Esophagus muscularis mucosa (tissue), 4 donors: ENCODE measurements at regions not wholly inside any gene's neighbourhood (a gene's known extent, or its start where the extent isn't known, plus 50 kb on each side); places are given as distances from the start of the nearest gene placed in this dataset.

Source experiments
- DNase-seq: peaks from one replicate; pipeline ENCODE4 v3.0.0-alpha.2; 2017; ENCODE audit errors: extremely low spot score
- H3K27ac ChIP-seq, 4 donors: fragments of 200-600 bp; sonication (generic); replicated peaks in 1 of 4; 1 replicate in 3 of 4; 2 replicates in 1 of 4; pipeline ENCODE4 v1.5.1; 2016 to 2019; ENCODE audit warnings: mild to moderate bottlenecking in 1 of 4
- H3K27me3 ChIP-seq, 4 donors: fragments of 200-600 bp; sonication (generic); one replicate each; pipeline versions ENCODE4 v1.5.1 to v1.6.0; 2016 to 2019
- H3K36me3 ChIP-seq, 4 donors: fragments of 200-600 bp; sonication (generic); one replicate each; pipeline ENCODE4 v1.5.1; 2016 to 2019
- H3K4me1 ChIP-seq, 4 donors: fragments of 200-600 bp; sonication (generic); one replicate each; pipeline ENCODE4 v1.5.1; 2016 to 2019
- H3K4me3 ChIP-seq, 4 donors: fragments of 200-600 bp; sonication (generic); 1 replicate in 2 of 4; 2 replicates in 2 of 4; pipeline ENCODE4 v1.5.1; 2016 to 2019; ENCODE audit warnings: mild to moderate bottlenecking in 4 of 4, moderate library complexity in 1 of 4
- H3K9me3 ChIP-seq, 4 donors: fragments of 200-600 bp; sonication (generic); 1 replicate in 3 of 4; 2 replicates in 1 of 4; pipeline ENCODE4 v1.5.1; 2016 to 2019
- CTCF ChIP-seq, 3 experiments: fragments of 200-600 bp in 2 of 3; fragments of 450-650 bp in 1 of 3; sonication (generic) in 2 of 3; IDR thresholded peaks; one replicate each; pipeline ENCODE4 v1.5.1; 2017 to 2019; ENCODE audit warnings: antibody characterized with exemption in 3 of 3, mild to moderate bottlenecking in 2 of 3, moderate library complexity in 1 of 3
- EP300 ChIP-seq: sonication (generic); formaldehyde crosslinking; IDR thresholded peaks from one replicate; pipeline ENCODE4 v1.6.1; 2017; ENCODE audit warnings: antibody characterized with exemption
- POLR2A ChIP-seq: fragments of 450-650 bp; IDR thresholded peaks from one replicate; pipeline ENCODE4 v1.6.1; 2017; ENCODE audit warnings: antibody characterized with exemption, moderate library complexity, mild to moderate bottlenecking, low read depth
- POLR2AphosphoS5 ChIP-seq, 2 donors: sonication (generic); formaldehyde crosslinking; IDR thresholded peaks; one replicate each; pipeline ENCODE4 v1.6.1; 2017; ENCODE audit warnings: antibody characterized with exemption in 2 of 2
- WGBS: methylation state at CpG from one replicate; pipeline ENCODE4 v1.1.5; 2018; 5-methylcytosine and 5-hydroxymethylcytosine counted together
- intact Hi-C: fragments of 100-400 bp; cut with DNase I; formaldehyde crosslinking; loops from one replicate; pipeline ENCODE4 v1.15.1; 2023

- Histone ChIP-seq H3K36me3 (peaks cover 0 to 15% (median 8%) of the 10 kb centered on the region in 4 donors), H3K4me3 (no peak overlapping the region), H3K9me3 (no peaks in the 10 kb centered on the region), H3K27ac (peak overlapping the region in 2 of 4 donors; percentile 22 to 41), H3K27me3 (no peaks in the 10 kb centered on the region), H3K4me1 (peaks cover 31 to 66% (median 57%) of the 10 kb centered on the region in 4 donors)
- intact Hi-C loops = no loop called here
- no peak for DNase-seq
- 85% methylated on average over 3 of the region's 3 CpGs for WGBS
- no peak for TF ChIP-seq POLR2AphosphoS5 (IDR thresholded peaks at IDR 0.05)
Measured at GRCh38 chr6:71402096-71402495, 113.5 kb downstream of the OGFRL1 start.

GRCh38 chr6:71403422-71404134, 115.0 kb downstream of the OGFRL1 start:
- H3K27ac ChIP-seq = peak overlapping the region; percentile 56 to 69 (median 61)

GRCh38 chr6:71404145-71404966, 115.7 kb downstream of the OGFRL1 start:
- no peaks in the 10 kb centered on the region for H3K27me3 ChIP-seq
- TF ChIP-seq EP300 = no peak
- peak in 1 of 2 donors; percentile 7 for TF ChIP-seq POLR2AphosphoS5 (IDR thresholded peaks at IDR 0.05)
- H3K4me3 ChIP-seq = peak overlapping the region in 1 of 4 donors; percentile 9
- peaks cover 43 to 82% (median 76%) of the 10 kb centered on the region in 4 donors for H3K4me1 ChIP-seq
- H3K36me3 ChIP-seq = peaks cover 0 to 9% (median under 1%) of the 10 kb centered on the region in 4 donors
- no peak for DNase-seq
- intact Hi-C loops = no loop called here
- no peaks in the 10 kb centered on the region for H3K9me3 ChIP-seq
- 60% methylated on average over 4 of the region's 4 CpGs for WGBS
- H3K27ac ChIP-seq = peak overlapping the region; percentile 56 to 69 (median 61)

More at GRCh38 chr6:71403422-71404134, 115.0 kb downstream of the OGFRL1 start:
- peaks cover 38 to 74% (median 68%) of the 10 kb centered on the region in 4 donors for H3K4me1 ChIP-seq
- intact Hi-C loops = no loop called here
- TF ChIP-seq POLR2AphosphoS5 (IDR thresholded peaks at IDR 0.05) (no peak), POLR2A (no peak), CTCF (IDR thresholded peaks at IDR 0.05) (no peak), EP300 (no peak)
- peaks cover 0 to 7% (median 0%) of the 10 kb centered on the region in 4 donors for H3K36me3 ChIP-seq
- H3K4me3 ChIP-seq = peak overlapping the region in 1 of 4 donors; percentile 9
- WGBS = 57% methylated on average over 9 of the region's 9 CpGs
- no peaks in the 10 kb centered on the region for H3K27me3 ChIP-seq
- no peak for DNase-seq
- no peaks in the 10 kb centered on the region for H3K9me3 ChIP-seq

GRCh38 chr6:71404967-71405278, 116.3 kb downstream of the OGFRL1 start:
- TF ChIP-seq POLR2A = no peak
- no peak for TF ChIP-seq POLR2AphosphoS5 (IDR thresholded peaks at IDR 0.05)
- no peak for TF ChIP-seq CTCF (IDR thresholded peaks at IDR 0.05)
- no peak for TF ChIP-seq EP300
- peak overlapping the region; percentile 56 to 69 (median 61) for H3K27ac ChIP-seq
- no peaks in the 10 kb centered on the region for H3K27me3 ChIP-seq
- H3K36me3 ChIP-seq = peaks cover 0 to 14% (median 3%) of the 10 kb centered on the region in 4 donors
- intact Hi-C loops = no loop called here
- 73% methylated on average over 1 of the region's 1 CpG for WGBS
- no peak for DNase-seq
- peaks cover 49 to 85% (median 79%) of the 10 kb centered on the region in 4 donors for H3K4me1 ChIP-seq
- no peaks in the 10 kb centered on the region for H3K9me3 ChIP-seq
- no peak overlapping the region for H3K4me3 ChIP-seq

GRCh38 chr6:71405416-71405815, 116.8 kb downstream of the OGFRL1 start:
- peaks cover 54 to 84% (median 80%) of the 10 kb centered on the region in 4 donors for H3K4me1 ChIP-seq
- 78% methylated on average over 1 of the region's 1 CpG for WGBS

More at GRCh38 chr6:71405416-71405815, 116.8 kb downstream of the OGFRL1 start:
- Histone ChIP-seq H3K9me3 (no peaks in the 10 kb centered on the region), H3K27me3 (no peaks in the 10 kb centered on the region), H3K27ac (peak overlapping the region; percentile 56 to 69 (median 61)), H3K36me3 (peaks cover 0 to 19% (median 5%) of the 10 kb centered on the region in 4 donors), H3K4me3 (no peak overlapping the region)
- no peak for DNase-seq
- TF ChIP-seq EP300 (no peak), POLR2A (no peak), POLR2AphosphoS5 (IDR thresholded peaks at IDR 0.05) (no peak), CTCF (IDR thresholded peaks at IDR 0.05) (no peak)
- intact Hi-C loops = no loop called here
